B cell (primary cell): ENCODE measurements at regions not wholly inside any gene's neighbourhood (a gene's known extent, or its start where the extent isn't known, plus 50 kb on each side); places are given as distances from the start of the nearest gene placed in this dataset.

Experiments used
- CTCF ChIP-seq: fragments of 200-600 bp; IDR thresholded peaks from one replicate; pipeline ENCODE4 v1.8.0; 2022; ENCODE audit warnings: antibody characterized with exemption, mild to moderate bottlenecking
- EZH2 ChIP-seq: IDR thresholded peaks from 2 replicates; pipeline ENCODE4 v1.6.1; 2012; ENCODE audit warnings: borderline replicate concordance, low read depth, mild to moderate bottlenecking, moderate library complexity, low read length; ENCODE audit not compliant: insufficient read depth, poor library complexity, severe bottlenecking

DNA sequence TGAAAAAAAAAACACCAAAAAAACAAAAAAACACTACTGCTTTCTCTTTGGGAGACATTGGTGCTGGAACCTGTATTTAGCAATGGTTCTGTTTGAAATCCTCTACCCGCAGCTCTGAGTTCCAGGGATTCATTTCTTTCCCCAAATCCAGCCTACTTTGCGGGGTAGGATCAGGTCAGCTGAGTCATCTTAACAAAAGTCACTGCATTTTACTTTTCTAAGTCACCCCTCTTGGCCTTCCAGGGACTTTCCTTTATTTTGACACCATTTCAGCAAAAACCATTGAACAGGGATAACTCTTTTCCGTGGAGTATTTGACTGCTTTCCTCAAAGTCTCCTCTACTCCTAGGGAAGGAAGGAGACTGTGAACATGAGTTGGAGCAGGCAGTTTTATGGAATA lies 837.6 kb downstream of the MAFB start:
- TF ChIP-seq EZH2 (no peak), CTCF (no peak)
